GM19328 (cell line): ENCODE measurements at regions not wholly inside any gene's neighbourhood (a gene's known extent, or its start where the extent isn't known, plus 50 kb on each side); places are given as distances from the start of the nearest gene placed in this dataset.

Experiments
- ATAC-seq: cut with Tn5 transposase; IDR thresholded peaks from one replicate; pipeline ENCODE4 v1.9.1; 2021; ENCODE audit warnings: mild to moderate bottlenecking, moderate library complexity; ENCODE audit not compliant: unreplicated experiment

- no peak for ATAC-seq
These were observed 147.9 kb upstream of the CBLN2 start for GRCh38 chr18:72692086-72692485.

GRCh38 chr18:72687736-72688135 is 143.6 kb upstream of the CBLN2 start:
- no peak for ATAC-seq

- no peak for ATAC-seq
These were observed 131.3 kb upstream of the CBLN2 start for GRCh38 chr18:72675394-72675793.

- ATAC-seq = peak; percentile 93
These were observed 130.6 kb upstream of the CBLN2 start for GRCh38 chr18:72674710-72675109.

- no peak for ATAC-seq
These were observed 129.1 kb upstream of the CBLN2 start for GRCh38 chr18:72673242-72673641.

GRCh38 chr18:72672364-72673184 is 128.4 kb upstream of the CBLN2 start:
- ATAC-seq = no peak

GRCh38 chr18:72667932-72668331 is 123.8 kb upstream of the CBLN2 start:
- no peak for ATAC-seq

- ATAC-seq = peak; percentile 87
These were observed 109.0 kb upstream of the CBLN2 start for GRCh38 chr18:72652990-72653593.

GRCh38 chr18:72651033-72651432 is 106.9 kb upstream of the CBLN2 start:
- no peak for ATAC-seq

- ATAC-seq = no peak
These were observed 104.4 kb upstream of the CBLN2 start for GRCh38 chr18:72648481-72648960.

- ATAC-seq = no peak
These were observed 103.9 kb upstream of the CBLN2 start for GRCh38 chr18:72648079-72648478.

- no peak for ATAC-seq
These were observed 96.4 kb upstream of the CBLN2 start for GRCh38 chr18:72640557-72640956.

- no peak for ATAC-seq
These were observed 94.2 kb upstream of the CBLN2 start for GRCh38 chr18:72638376-72638775.

GRCh38 chr18:72637721-72638120 is 93.6 kb upstream of the CBLN2 start:
- no peak for ATAC-seq

- no peak for ATAC-seq
These were observed 93.2 kb upstream of the CBLN2 start for GRCh38 chr18:72637299-72637698.

GRCh38 chr18:72636611-72637010 is 92.5 kb upstream of the CBLN2 start:
- no peak for ATAC-seq

- no peak for ATAC-seq
These were observed 90.4 kb upstream of the CBLN2 start for GRCh38 chr18:72634500-72634899.

- ATAC-seq = no peak
These were observed 86.8 kb upstream of the CBLN2 start for GRCh38 chr18:72630991-72631390.

GRCh38 chr18:72623444-72623843 is 79.3 kb upstream of the CBLN2 start:
- no peak for ATAC-seq

GRCh38 chr18:72613534-72613930 is 69.4 kb upstream of the CBLN2 start:
- no peak for ATAC-seq

- no peak for ATAC-seq
These were observed 68.9 kb upstream of the CBLN2 start for GRCh38 chr18:72612894-72613533.

GRCh38 chr18:72605376-72605775 is 61.2 kb upstream of the CBLN2 start:
- no peak for ATAC-seq
